PFSK-1 (cell line): ENCODE measurements at regions not wholly inside any gene's neighbourhood (a gene's known extent, or its start where the extent isn't known, plus 50 kb on each side); places are given as distances from the start of the nearest gene placed in this dataset.

ENCODE experiments used
- FOXP2 ChIP-seq: optimal IDR thresholded peaks from 2 replicates; pipeline ENCODE3; 2011; ENCODE audit warnings: borderline replicate concordance, control low read depth, inconsistent platforms; ENCODE audit not compliant: insufficient read depth; ENCODE audit errors: extremely low read length, extremely low read depth
- POLR2AphosphoS5 ChIP-seq: IDR thresholded peaks from 2 replicates; pipeline ENCODE4 v1.6.1; 2012; ENCODE audit warnings: low read depth, mild to moderate bottlenecking, control low read depth, low read length, moderate library complexity
- SIN3A ChIP-seq: IDR thresholded peaks from 2 replicates; pipeline ENCODE4 v1.6.1; 2012; ENCODE audit warnings: mild to moderate bottlenecking, low read length, moderate library complexity, borderline replicate concordance; ENCODE audit not compliant: insufficient read depth
- TAF1 ChIP-seq: IDR thresholded peaks from 2 replicates; pipeline ENCODE4 v1.6.1; 2012; ENCODE audit warnings: low read length, control low read depth, borderline replicate concordance; ENCODE audit not compliant: insufficient read depth
- TF ChIP-seq, protein P1 (sequence below), 2 experiments: IDR thresholded peaks; 2 replicates each; pipeline versions ENCODE4 v1.6.1 to v1.8.0; 2011 to 2012; ENCODE audit warnings: low read depth in 2 of 2, low read length in 2 of 2, control low read depth in 1 of 2, inconsistent platforms in 1 of 2, mild to moderate bottlenecking in 1 of 2, moderate library complexity in 1 of 2; ENCODE audit not compliant: insufficient read depth in 1 of 2

- TF ChIP-seq SIN3A = no peak
These were observed 529.6 kb upstream of the ZEB2 start for GRCh38 chr2:145049475-145049874.

DNA sequence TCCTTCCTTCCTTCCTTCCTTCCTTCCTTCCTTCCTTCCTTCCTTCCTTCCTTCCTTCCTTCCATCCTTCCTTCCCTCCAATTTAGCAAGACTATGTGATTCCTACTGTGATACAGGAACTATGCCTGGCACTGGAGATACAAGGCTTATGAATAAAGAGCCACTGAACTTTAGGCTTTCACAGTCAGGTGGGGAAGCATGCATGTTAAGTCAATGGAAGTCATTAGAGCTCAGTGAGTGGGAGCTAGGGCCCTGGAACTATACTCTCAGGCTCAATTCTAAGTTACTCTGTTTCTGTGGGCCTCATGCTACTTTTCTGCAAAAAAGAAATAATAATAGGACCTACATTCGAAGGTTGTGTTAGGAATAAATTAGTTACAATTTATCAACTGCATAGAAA is 527.6 kb upstream of the ZEB2 start:
- no peak for TF ChIP-seq SIN3A
- TF ChIP-seq FOXP2 = no peak
- no peak for TF ChIP-seq POLR2AphosphoS5
- TF ChIP-seq TAF1 = no peak
- TF ChIP-seq, protein P1, sequence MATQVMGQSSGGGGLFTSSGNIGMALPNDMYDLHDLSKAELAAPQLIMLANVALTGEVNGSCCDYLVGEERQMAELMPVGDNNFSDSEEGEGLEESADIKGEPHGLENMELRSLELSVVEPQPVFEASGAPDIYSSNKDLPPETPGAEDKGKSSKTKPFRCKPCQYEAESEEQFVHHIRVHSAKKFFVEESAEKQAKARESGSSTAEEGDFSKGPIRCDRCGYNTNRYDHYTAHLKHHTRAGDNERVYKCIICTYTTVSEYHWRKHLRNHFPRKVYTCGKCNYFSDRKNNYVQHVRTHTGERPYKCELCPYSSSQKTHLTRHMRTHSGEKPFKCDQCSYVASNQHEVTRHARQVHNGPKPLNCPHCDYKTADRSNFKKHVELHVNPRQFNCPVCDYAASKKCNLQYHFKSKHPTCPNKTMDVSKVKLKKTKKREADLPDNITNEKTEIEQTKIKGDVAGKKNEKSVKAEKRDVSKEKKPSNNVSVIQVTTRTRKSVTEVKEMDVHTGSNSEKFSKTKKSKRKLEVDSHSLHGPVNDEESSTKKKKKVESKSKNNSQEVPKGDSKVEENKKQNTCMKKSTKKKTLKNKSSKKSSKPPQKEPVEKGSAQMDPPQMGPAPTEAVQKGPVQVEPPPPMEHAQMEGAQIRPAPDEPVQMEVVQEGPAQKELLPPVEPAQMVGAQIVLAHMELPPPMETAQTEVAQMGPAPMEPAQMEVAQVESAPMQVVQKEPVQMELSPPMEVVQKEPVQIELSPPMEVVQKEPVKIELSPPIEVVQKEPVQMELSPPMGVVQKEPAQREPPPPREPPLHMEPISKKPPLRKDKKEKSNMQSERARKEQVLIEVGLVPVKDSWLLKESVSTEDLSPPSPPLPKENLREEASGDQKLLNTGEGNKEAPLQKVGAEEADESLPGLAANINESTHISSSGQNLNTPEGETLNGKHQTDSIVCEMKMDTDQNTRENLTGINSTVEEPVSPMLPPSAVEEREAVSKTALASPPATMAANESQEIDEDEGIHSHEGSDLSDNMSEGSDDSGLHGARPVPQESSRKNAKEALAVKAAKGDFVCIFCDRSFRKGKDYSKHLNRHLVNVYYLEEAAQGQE (IDR thresholded peaks at IDR 0.05; ENCODE audit: insufficient read depth in 1 of 2, low read depth in 2 of 2, low read length in 2 of 2) = no peak

GRCh38 chr2:145044491-145044890 is 524.6 kb upstream of the ZEB2 start:
- TF ChIP-seq POLR2AphosphoS5 = no peak
- TF ChIP-seq, protein P1 (IDR thresholded peaks at IDR 0.05; ENCODE audit: insufficient read depth in 1 of 2, low read depth in 2 of 2, low read length in 2 of 2) = no peak
- TF ChIP-seq TAF1 = no peak
- no peak for TF ChIP-seq FOXP2
- no peak for TF ChIP-seq SIN3A

GRCh38 chr2:145043399-145043834 is 523.5 kb upstream of the ZEB2 start:
- TF ChIP-seq SIN3A (no peak), POLR2AphosphoS5 (no peak), TAF1 (no peak), FOXP2 (no peak)
- TF ChIP-seq, protein P1 (IDR thresholded peaks at IDR 0.05; ENCODE audit: insufficient read depth in 1 of 2, low read depth in 2 of 2, low read length in 2 of 2) = no peak

DNA sequence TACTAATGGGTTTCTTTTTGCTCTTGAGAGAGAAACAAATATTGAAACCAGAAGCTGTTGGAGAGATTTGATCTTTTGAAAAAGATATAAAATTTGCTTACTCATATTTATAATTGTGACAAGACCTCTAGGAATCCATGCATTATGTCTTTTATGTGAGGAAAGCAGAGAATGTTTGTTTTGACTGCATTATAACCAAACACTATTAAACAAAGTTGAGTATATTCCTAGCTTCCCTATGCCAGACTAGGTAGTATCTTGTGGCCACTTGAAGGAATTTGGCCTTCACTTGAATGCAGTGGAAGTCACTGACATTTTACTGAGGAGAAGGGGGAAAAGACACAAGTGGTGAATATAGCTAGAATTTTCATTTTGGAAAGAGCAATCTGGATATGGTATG is 521.8 kb upstream of the ZEB2 start:
- TF ChIP-seq SIN3A (no peak), POLR2AphosphoS5 (no peak), TAF1 (no peak), FOXP2 (no peak)
- TF ChIP-seq, protein P1 (IDR thresholded peaks at IDR 0.05; ENCODE audit: insufficient read depth in 1 of 2, low read depth in 2 of 2, low read length in 2 of 2) = no peak

GRCh38 chr2:145040433-145040832 is 520.5 kb upstream of the ZEB2 start:
- TF ChIP-seq SIN3A (no peak), POLR2AphosphoS5 (no peak), TAF1 (no peak), FOXP2 (no peak)
- TF ChIP-seq, protein P1 (IDR thresholded peaks at IDR 0.05; ENCODE audit: insufficient read depth in 1 of 2, low read depth in 2 of 2, low read length in 2 of 2) = no peak
